GM19463 (cell line): ENCODE measurements at regions not wholly inside any gene's neighbourhood (a gene's known extent, or its start where the extent isn't known, plus 50 kb on each side); places are given as distances from the start of the nearest gene placed in this dataset.

Experiments
- ATAC-seq: cut with Tn5 transposase; IDR thresholded peaks from one replicate; pipeline ENCODE4 v1.9.1; 2021; ENCODE audit warnings: mild to moderate bottlenecking, moderate library complexity; ENCODE audit not compliant: unreplicated experiment

DNA sequence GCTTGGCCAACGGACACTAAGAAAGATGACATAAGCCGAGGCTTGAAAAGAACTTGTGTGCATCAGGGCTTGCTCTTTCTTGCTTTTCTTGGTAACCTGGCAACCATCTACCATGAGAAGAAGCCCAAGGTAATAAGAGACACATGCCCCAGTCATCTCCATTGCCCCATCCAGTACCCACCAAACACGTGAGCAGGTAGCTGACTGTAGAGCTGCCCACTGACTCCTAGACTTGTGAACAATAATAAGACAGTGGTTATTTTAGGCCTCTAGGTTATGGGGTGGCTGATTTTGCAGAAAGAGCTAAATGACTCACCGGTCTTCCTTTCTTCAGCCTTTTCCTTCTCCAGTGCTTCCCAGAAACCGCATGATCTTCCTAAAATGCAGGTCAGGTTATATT is 105.0 kb upstream of the JUN start:
- ATAC-seq = no peak

DNA sequence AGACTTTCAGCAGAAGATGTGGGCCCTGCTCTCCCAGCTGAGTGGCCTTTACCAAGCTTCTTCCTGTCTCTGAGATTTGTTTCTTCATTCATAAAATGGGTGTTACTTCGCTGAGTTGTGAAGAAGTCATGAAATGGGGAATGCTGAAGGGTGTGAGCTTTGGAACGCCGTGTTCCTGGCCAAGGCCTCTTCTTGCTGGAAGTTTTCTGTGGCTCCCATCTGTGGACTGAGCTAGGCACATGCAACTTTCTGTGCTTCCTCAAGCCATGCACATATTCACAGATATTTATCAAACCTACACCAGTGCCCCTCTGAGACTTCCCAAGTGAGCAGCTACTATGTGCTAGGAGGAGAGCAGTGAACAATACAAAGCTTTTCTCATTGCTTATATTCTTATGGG is 106.3 kb upstream of the JUN start:
- ATAC-seq = no peak

DNA sequence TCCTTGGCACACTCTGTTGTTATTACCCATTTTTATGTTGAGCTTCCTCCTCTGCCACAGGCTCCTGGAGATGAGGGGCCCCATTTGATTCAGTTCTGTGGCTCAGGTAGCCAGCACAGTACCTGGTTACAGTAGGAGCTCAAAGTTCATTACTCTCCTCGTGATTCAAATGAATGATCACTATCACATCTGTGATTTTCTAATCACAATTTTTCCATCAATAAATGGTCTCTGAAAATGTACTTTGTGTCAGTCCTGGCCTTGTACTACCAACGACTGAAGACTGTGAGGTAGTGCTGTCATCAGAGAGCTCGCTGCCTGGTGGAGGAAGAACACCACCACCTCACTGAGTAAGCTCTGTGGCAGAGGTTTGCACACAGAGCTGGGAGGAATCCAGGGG is 106.8 kb upstream of the JUN start:
- ATAC-seq = no peak

DNA sequence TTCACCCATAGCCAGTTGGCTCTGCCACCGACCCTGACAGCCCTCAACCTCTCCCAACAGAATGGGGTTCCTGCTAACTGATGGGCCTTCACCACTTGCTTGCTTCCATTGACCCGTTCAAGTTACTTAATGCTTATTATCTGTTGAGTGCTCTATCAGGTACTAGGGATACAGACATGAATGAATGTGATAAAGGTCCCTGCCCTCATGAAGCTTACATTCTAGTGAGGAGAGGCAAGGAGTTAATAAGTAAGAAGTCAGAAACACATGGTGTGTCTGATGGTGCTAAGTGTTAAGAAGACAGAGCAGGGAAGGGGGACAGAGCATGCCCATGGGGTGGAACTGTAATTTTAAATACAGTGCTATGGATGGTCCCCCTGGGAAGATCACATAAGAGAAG is 107.5 kb upstream of the JUN start:
- no peak for ATAC-seq

DNA sequence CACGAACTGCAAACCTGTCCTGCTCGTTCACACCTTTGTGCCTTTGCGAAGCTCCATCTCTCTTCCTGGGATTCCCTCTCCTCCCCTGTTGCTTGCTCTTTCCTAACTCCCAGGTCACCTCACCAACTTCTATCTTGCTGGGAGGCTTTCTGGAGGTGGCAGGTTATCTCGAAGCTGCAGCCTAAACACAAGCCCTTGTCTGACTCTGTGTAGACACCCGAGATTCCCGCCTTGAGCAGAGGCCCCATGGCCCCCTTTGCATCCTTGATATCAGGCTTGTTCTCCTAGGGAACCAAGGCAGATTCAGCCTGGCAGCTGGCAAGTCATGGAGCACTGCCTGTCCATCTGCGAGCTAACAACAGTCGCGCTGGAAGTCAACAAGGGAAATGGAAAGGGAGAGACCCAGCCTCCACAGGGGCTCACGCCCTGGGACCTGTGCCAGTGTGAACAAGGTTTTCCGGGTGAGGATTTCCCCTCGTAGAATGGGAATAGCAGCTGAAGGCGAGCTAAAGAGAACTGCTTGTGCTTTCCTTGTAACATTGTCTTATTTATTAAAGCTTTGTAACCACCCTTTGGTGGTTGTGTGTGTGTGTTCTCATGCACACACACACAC is 109.5 kb upstream of the JUN start:
- no peak for ATAC-seq

DNA sequence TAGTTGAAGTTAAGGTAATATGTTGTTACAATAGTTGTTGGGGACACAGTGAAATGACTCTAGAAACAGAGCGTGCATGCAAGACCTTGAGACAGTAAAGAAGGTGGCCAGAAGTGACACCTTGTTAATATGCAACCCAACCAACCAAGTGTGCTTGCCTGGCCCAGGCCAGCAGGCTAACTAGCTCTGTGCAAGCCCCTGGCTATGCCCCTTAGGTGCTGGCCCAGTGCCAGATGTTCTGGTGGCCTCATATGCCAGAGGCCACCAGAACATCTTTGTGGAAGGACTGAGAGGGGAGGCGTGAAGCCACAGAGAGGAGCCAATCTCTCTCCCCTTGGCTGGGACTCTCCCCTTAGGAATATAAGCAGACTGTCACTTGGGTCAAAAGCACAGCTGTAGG is 111.2 kb upstream of the JUN start:
- peak; percentile 68 for ATAC-seq

DNA sequence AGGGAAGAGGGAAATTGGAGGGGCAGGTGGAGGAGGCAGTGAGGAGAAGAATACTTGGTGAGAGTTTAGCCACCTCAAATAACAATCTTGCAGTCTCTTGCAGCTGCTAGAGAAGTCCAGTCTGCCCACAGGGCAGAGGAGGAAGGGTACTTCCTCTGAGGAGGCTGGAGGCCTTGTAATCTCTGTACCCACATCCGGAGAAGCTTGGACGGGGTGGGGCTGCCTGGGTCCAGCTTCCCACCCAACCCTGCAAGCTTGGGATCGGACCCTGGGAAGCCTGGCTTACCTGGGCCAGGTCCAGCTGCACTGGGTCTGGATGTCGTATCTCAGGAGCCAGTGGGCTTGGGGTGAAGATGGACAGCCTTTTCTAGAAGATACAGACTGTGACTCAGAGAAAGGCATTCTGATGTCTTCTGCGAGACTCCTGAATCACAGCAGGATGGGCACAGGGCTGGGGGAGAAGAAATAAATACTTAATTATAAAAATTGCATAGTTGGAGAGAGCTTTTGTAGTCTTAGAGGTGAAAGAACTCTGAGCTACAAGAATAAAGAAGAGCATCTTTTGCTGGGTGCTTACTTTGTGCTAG is 111.8 kb upstream of the JUN start:
- ATAC-seq = peak; percentile 30

DNA sequence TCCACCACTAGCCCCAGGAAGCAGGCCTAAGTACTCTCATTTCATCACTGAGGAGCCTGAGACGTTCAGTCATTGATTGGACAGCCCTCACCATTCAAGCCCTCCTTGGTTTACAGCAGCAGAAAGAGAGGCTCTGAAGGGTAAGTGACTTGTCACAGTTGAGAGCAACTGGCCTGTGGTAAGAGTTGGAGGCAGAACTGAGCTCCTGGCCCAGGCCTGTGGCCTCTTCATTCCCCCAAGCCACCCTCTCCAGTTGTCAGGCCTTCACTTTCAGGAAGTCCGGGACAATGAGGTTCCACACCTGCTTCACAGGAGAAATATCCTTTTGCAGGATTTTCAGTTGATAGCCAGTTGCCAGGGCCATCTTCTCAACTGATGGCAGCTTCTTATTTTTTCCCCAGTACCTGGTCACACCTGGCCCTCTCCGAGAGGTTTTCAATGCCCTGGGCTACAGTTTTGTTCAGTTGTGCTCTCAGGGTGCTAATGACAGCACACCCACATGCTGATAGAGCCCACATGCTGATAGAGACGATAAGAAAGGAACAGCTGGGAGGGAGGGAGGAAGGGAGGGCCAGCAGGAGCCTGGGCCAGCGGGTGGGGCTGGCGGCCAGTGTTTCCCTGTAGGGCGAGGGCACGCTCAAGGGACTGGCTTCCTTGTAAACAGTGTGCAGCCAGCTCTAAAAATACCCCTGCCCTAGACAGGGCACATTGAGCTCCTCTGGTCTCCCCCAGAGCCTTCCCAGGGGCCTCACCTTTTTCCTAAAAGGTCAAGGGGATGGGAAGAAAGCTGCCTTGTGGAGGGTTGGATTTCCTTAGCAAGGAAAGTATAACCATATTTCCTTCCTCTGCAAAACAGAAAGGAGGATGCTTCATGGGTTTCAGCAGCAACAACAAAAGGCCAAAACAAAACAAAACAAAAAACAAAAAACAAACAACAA is 112.7 kb upstream of the JUN start:
- ATAC-seq = no peak

DNA sequence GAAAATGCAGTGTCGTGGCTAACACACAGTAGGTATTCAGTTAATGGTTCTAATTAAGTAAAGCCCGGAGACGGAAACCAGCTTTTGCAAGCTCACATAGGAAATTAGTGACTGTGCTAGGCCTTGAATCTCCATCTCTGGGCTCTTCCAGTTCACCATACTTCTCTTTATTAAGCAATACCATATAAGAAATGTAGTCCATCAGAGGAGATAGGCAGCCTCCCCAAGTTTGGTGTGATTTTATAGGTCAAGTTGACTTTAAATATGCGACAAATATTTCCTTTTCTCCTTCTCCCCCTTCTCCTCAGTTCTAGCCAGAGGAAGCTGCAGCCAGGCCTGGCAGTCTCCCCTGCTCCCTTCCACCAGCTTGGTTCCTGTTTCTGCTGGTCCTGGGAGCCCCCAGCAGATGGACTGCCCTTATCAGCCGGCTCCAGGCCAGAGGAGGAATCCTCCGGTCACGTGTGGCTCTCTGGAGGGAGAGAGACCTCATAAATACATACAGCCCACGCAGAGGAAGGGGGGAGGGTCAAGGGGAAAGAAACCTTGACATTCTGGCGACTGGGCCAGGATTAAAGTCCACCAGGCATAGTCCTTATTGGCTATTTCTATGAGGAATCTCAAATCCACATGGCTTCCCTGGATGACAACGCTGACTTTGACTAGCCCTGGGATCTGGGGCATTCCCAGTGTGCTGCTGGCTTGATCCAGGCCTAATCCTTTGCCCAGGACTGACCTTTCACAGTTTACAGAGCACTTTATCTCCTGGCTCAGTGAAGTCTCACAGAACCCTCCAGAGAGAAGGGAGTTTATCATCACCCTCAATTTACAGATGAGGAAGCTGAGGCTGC is 115.1 kb upstream of the JUN start:
- ATAC-seq = no peak

DNA sequence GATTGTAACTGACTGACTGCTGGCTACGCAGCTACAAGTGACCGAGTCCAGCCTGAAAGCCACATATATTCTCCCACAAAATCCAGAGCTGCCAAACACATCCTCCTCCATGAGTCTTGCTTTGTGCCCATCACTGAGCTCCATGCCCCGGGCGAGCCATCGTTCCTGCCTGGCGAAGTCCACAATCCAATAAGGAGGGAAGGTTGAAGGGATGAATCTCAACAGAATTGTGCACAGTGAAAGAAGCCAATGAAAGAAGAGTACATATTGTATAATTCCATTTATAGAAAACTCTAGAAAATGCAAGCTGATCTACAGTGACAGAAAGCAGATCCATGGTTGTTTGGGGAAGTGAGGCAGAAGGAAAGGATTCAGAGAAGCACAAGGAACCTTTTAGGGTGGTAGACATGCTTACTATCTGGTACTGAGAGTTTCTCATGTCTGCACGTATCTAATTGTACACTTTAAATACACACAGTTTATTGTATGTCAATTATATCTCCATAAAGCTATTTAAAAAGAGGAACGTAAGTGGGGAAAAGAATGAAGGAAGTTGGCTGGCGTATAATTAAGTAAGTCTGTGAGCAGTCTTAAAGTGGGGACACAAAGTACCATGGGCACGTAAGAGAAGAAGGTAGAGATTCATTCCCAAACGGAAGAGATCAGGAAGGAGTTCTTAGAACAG is 115.9 kb upstream of the JUN start:
- ATAC-seq = no peak

DNA sequence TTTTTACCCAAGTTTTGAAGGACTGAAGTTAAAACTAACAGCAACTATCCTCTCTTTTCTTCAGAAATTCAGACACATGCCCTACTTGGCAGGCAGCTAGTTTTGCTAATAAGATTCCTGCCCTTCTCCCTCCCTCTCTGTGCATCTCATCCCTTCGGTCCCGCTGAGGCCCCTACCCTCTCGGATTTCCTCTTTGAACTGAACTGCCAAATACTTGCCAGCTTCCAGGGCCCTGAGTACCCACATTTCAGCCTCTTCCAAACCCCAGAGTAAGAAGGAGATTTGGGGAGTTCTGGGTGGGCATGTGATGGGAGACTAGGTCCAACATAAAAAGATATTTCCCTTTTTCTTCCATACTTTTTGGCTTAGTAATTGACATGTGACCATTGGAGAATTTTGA is 116.5 kb upstream of the JUN start:
- ATAC-seq = no peak

DNA sequence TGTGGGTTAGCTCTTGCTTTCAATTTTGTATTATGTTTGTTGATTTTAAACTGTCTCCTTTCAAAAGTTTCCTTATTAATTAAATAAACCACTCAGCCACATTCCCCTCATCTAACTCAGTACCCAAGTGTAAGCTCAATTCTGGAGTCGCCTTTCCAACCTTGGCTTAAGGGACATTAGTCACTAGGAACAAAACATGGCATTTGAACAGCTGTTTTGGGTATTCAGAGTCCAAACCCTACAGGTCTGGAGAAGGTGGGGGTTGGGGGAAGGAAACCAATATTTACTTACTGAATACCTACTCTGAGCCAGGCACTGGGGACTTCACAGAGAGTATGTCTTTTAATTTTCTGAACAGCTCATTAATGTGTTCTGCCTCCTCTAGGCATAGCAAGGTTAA is 117.2 kb upstream of the JUN start:
- no peak for ATAC-seq

DNA sequence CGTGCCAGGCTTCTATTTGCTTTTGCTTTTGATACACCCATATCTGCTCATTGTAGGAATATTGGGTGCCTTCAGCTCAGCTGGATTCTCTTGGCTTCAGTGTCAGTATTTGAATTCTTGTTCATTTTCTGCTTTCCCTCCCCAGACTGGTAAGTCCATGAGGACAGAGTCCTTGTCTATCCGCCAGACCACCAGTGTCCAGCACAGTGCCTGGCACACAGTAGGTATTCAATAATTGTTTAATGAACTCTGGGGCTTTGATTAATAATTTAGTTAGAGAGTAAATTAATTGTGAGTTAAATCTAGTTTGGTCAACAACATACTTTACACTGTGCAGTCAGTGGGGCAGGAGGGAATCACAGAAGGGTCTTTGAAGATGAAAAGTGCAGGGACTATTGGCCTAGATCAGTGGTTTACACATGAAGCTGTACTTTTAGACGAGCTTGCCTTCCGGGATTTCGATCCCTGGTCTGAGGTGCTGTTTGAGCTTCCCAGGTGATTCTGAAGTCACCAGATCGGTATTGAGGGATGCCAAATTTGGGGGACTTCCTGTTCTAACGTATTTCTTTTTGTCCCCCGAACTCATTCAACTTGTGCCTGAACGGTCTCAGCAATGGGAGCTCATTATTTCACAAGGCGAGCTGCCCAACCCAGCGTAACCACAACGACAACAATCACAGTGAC is 119.1 kb upstream of the JUN start:
- ATAC-seq = no peak

DNA sequence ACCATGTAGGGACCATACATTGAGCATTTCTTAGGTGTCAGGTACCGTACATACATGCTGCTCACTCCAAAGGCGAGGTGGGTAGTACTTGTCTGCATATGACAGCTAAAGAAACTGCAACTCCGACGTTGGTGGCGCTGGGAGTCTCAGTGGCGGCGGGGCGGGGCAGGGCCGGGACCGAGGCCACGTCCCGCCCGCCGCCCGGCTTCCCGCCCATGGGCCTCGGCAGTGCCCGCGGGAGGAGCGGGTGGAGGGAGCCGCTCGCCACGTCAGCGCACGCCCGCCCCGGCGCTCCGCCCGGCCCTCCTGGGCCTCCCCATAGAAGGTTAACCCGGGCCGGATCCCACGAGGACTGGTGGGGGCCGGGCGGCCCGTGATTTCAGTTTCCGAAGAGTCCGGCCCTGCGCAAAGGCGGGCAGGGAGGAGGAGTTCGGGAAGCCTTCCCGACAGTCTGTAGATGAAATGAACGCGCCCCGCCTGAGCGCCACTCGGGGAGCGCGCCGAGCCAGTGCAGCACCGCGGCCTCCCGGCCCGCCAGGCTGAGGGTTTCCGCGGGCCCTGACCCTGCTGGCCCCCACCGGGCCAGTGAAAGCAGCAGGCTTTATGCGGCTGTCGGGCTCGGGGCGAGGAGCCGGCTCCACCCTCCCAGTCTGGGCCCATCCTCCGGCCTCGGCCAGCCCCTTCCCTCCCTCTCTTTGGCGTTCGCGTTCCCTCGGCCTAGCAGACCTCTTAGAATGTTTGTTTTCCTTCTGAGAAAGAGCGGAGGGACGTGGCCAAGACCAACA is 119.9 kb upstream of the JUN start:
- ATAC-seq = peak; percentile 91

DNA sequence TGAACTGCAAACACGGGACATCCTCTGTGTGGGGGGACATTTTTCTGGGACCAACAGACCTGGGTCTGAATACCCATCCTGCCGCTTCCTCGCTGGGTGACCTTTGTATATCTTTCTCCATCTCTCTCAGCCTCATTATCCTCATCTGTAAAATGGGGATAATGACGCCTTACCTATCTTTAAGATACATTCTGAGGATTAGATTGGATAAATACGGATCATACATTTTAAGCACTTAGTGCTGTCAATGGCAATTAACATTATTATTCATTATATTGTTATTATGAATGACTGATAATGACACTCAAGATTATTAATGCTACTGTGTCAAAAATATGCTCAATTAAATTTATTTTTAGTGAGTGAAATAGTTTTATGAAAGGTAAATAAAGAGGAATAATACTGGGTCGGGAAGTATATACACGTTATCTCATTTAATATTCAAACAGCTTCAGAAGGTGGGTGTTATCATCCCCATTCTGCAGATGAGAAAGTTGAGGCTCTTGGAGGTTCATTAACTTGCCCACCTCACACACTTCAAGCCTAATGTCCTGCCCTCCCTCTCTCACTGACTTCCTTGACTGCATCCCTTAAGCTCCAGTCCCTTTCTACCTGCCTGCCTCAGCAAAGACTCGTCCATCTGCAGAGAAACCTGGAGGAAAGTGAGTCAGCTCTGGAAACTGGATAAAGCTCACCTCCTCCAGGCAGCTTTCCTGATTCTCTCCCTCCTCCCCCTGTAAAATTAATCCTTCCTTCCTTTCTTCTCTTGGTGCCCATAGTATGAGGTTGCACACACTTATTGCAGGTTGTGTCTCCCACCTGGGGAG is 120.7 kb upstream of the JUN start:
- ATAC-seq = no peak

DNA sequence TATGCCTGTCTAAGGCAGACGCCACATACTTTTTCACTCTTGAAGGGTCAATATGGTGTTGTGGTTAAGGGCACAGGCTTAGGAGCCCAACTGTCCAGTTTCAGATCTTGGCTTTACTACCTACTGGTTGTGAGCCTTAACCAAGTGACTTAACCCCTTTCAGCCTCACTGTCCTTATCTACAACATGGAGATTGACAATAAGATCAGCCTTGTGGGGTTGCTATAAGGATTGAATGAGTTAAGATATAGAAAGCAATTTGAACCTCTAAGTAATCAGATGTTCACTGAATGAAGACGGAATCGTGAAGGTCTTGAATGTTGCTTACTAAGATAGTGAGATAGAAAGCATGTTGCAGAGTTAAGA is 121.3 kb upstream of the JUN start:
- no peak for ATAC-seq

DNA sequence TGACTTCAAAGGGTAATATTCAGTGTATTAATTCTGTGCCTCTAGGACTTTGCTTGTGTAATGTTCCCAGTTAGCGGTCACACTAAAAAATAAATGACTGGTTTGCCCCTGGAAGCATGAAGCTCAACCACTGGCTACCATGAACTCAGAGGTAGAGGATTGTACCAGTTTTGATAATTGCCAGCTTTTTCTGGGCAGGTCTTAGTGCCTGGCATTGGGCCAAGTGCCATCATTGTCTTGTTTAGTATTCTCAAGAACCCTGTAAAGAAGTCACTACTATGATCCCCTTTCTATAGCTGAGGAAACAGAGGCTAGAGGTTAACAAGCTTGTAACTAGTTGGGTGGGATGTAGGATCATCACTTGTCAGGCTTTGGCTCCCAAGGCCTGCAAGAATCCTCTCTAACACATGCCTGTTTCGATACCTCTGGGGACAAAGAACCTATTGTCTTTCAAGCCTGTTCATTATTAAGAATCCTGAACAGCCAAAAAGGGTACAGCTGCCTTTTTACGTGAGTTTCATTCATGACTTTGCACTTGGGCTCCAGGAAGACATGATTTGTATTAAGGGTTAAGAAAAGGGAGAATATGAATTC is 121.9 kb upstream of the JUN start:
- ATAC-seq = no peak

DNA sequence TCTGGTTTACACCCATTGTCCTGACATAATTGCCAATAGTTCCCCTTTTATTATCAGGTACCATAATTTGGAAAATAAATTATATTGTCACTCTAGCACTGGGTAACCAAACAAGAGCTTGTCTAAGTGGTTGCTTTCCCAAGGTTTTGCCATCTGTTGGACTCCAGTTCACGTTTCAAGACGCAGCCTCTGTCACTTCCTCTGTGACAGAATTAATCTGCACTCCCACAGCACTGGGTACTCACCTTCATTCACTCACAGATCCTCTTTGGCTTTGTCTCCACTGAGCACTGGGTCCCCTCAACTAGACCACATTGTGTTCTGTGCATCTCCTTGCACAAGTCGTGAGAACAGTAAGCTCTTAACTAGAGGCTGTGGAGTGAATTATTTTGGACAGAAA is 123.6 kb upstream of the JUN start:
- no peak for ATAC-seq
